HEK293 (cell line): ENCODE measurements at regions not wholly inside any gene's neighbourhood (a gene's known extent, or its start where the extent isn't known, plus 50 kb on each side); places are given as distances from the start of the nearest gene placed in this dataset.

Source experiments
- CTCF ChIA-PET: fragments of 350-600 bp; formaldehyde crosslinking; extraction: SDS; loops from one replicate; lab custom pipeline; 2021; ENCODE audit warnings: antibody characterized with exemption; lab: Yijun Ruan, JAX
- POLR2A ChIA-PET: fragments of 300-600 bp; formaldehyde crosslinking; extraction: SDS; loops from one replicate; lab custom pipeline; 2020; ENCODE audit warnings: antibody characterized with exemption, inconsistent platforms; lab: Yijun Ruan, JAX
- H3K27ac ChIP-seq: fragments of 200-500 bp; sonication (Bioruptor generic); 2 replicates; pipeline ENCODE4 v1.5.1; 2014; ENCODE audit warnings: low read depth, low read length, control low read depth, inconsistent platforms; ENCODE audit errors: extremely low read depth
- H3K36me3 ChIP-seq, 2 experiments: fragments of 200-500 bp in 1 of 2; sonication (Bioruptor generic) in 1 of 2; 1 replicate in 1 of 2; 2 replicates in 1 of 2; pipeline ENCODE4 v1.5.1; 2014 to 2017; ENCODE audit warnings: inconsistent platforms in 2 of 2, low read length in 2 of 2; ENCODE audit not compliant: control insufficient read depth in 2 of 2, insufficient read depth in 1 of 2
- H3K4me1 ChIP-seq: fragments of 200-500 bp; sonication (Bioruptor generic); 2 replicates; pipeline ENCODE4 v1.5.1; 2014; ENCODE audit warnings: mild to moderate bottlenecking, low read length, inconsistent platforms; ENCODE audit not compliant: control insufficient read depth, insufficient read depth
- H3K4me3 ChIP-seq: 2 replicates; pipeline ENCODE4 v1.5.1; 2011; ENCODE audit warnings: low read depth, mild to moderate bottlenecking, control low read depth, low read length, moderate library complexity
- H3K9me3 ChIP-seq: fragments of 200-500 bp; sonication (Bioruptor generic); 2 replicates; pipeline ENCODE4 v1.5.1; 2014; ENCODE audit warnings: low read depth, low read length, inconsistent platforms; ENCODE audit not compliant: control insufficient read depth, insufficient read depth
- BCL11A ChIP-seq: fragments of 450-650 bp; formaldehyde crosslinking; IDR thresholded peaks from 2 replicates; pipeline ENCODE4 v1.5.1; 2016; ENCODE audit warnings: low read depth, missing biosample characterization, missing genetic modification characterization
- EGR2 ChIP-seq: fragments of 450-650 bp; formaldehyde crosslinking; IDR thresholded peaks from 2 replicates; pipeline ENCODE4 v1.5.1; 2016; ENCODE audit warnings: low read depth, missing biosample characterization, missing genetic modification characterization
- GLIS2 ChIP-seq: fragments of 450-650 bp; formaldehyde crosslinking; IDR thresholded peaks from 2 replicates; pipeline ENCODE4 v1.5.1; 2016; ENCODE audit warnings: missing biosample characterization, missing genetic modification characterization
- HOXC10 ChIP-seq: sonication (generic); formaldehyde crosslinking; IDR thresholded peaks from 2 replicates; pipeline ENCODE4 v1.8.1; 2023; ENCODE audit warnings: mild to moderate bottlenecking, missing genetic modification reagents
- KLF1 ChIP-seq: fragments of 450-650 bp; formaldehyde crosslinking; IDR thresholded peaks from 2 replicates; pipeline ENCODE4 v1.5.1; 2016; ENCODE audit warnings: missing biosample characterization, missing genetic modification characterization
- KLF7 ChIP-seq: fragments of 450-650 bp; formaldehyde crosslinking; IDR thresholded peaks from 2 replicates; pipeline ENCODE4 v1.5.1; 2016; ENCODE audit warnings: missing biosample characterization, missing genetic modification characterization, borderline replicate concordance
- REPIN1 ChIP-seq: fragments of 450-650 bp; formaldehyde crosslinking; IDR thresholded peaks from 2 replicates; pipeline ENCODE4 v1.5.1; 2017; ENCODE audit warnings: missing biosample characterization, missing genetic modification characterization, low read depth
- ZFP3 ChIP-seq: fragments of 450-650 bp; formaldehyde crosslinking; IDR thresholded peaks from 2 replicates; pipeline ENCODE4 v1.5.1; 2016; ENCODE audit warnings: low read depth, missing biosample characterization, missing genetic modification characterization
- ZNF19 ChIP-seq: fragments of 450-650 bp; formaldehyde crosslinking; IDR thresholded peaks from 2 replicates; pipeline ENCODE4; 2016; ENCODE audit warnings: missing biosample characterization, missing genetic modification characterization, low read depth
- ZNF214 ChIP-seq: fragments of 450-650 bp; formaldehyde crosslinking; IDR thresholded peaks from 2 replicates; pipeline ENCODE4 v1.5.1; 2017; ENCODE audit warnings: missing biosample characterization, mild to moderate bottlenecking, missing genetic modification characterization, borderline replicate concordance
- ZNF324 ChIP-seq: fragments of 450-650 bp; formaldehyde crosslinking; IDR thresholded peaks from 2 replicates; pipeline ENCODE4 v1.5.1; 2016; ENCODE audit warnings: missing biosample characterization, missing genetic modification characterization
- ZNF48 ChIP-seq: fragments of 450-650 bp; formaldehyde crosslinking; IDR thresholded peaks from 2 replicates; pipeline ENCODE4 v1.5.1; 2016; ENCODE audit warnings: missing biosample characterization, missing genetic modification characterization
- ZNF529 ChIP-seq: fragments of 450-650 bp; formaldehyde crosslinking; IDR thresholded peaks from 2 replicates; pipeline ENCODE4 v1.5.1; 2017; ENCODE audit warnings: missing genetic modification characterization, missing biosample characterization; ENCODE audit not compliant: insufficient replicate concordance
- ZNF561 ChIP-seq: fragments of 450-650 bp; IDR thresholded peaks from 2 replicates; pipeline ENCODE4 v1.5.1; 2018; ENCODE audit warnings: missing biosample characterization, missing genetic modification characterization, borderline replicate concordance
- ZNF629 ChIP-seq: fragments of 450-650 bp; formaldehyde crosslinking; IDR thresholded peaks from 2 replicates; pipeline ENCODE4 v1.5.1; 2017; ENCODE audit warnings: missing biosample characterization, missing genetic modification characterization
- ZNF664 ChIP-seq: fragments of 450-650 bp; formaldehyde crosslinking; IDR thresholded peaks from 2 replicates; pipeline ENCODE4 v1.5.1; 2016; ENCODE audit warnings: missing biosample characterization, missing genetic modification characterization
- ZSCAN23 ChIP-seq: fragments of 450-650 bp; formaldehyde crosslinking; IDR thresholded peaks from 2 replicates; pipeline ENCODE4 v1.5.1; 2016; ENCODE audit warnings: missing biosample characterization, missing genetic modification characterization
- ZXDB ChIP-seq: fragments of 450-650 bp; formaldehyde crosslinking; IDR thresholded peaks from 2 replicates; pipeline ENCODE4 v1.5.1; 2016; ENCODE audit warnings: missing biosample characterization, missing genetic modification characterization
- TF ChIP-seq, protein P1 (sequence below): fragments of 450-650 bp; formaldehyde crosslinking; IDR thresholded peaks from 2 replicates; pipeline ENCODE4 v1.5.1; 2016; ENCODE audit warnings: missing biosample characterization, missing genetic modification characterization
- TF ChIP-seq, protein P2 (sequence below): fragments of 450-650 bp; formaldehyde crosslinking; IDR thresholded peaks from 2 replicates; pipeline ENCODE4 v1.5.1; 2017; ENCODE audit warnings: missing biosample characterization, mild to moderate bottlenecking, missing genetic modification characterization, moderate library complexity
- TF ChIP-seq, protein P3 (sequence below): fragments of 450-650 bp; formaldehyde crosslinking; IDR thresholded peaks from 2 replicates; pipeline ENCODE4 v1.5.1; 2016; ENCODE audit warnings: missing biosample characterization, missing genetic modification characterization
- TF ChIP-seq, protein P4 (sequence below): fragments of 450-650 bp; formaldehyde crosslinking; IDR thresholded peaks from 2 replicates; pipeline ENCODE4 v1.5.1; 2016; ENCODE audit warnings: missing biosample characterization, missing genetic modification characterization
- TF ChIP-seq, protein P5 (sequence below): fragments of 450-650 bp; formaldehyde crosslinking; IDR thresholded peaks from 2 replicates; pipeline ENCODE4 v1.5.1; 2017; ENCODE audit warnings: missing biosample characterization, missing genetic modification characterization

- no peaks in the 10 kb centered on the region for H3K4me1 ChIP-seq
- CTCF ChIA-PET: interaction anchor here (1.0 kb wide), 1 partner anchor 10 kb away, joined by 4 read pairs; no protein-coding TSS in a partner anchor
- TF ChIP-seq KLF1 (tag by site-specific recombination) (no peak), ZNF561 (tag by site-specific recombination) (no peak), KLF7 (tag by site-specific recombination) (no peak), ZNF48 (tag by site-specific recombination) (no peak), BCL11A (tag by site-specific recombination) (no peak)
- TF ChIP-seq, all 188 proteins: peak for 0
- Histone ChIP-seq H3K36me3 (no peaks in the 10 kb centered on the region), H3K9me3 (no peaks in the 10 kb centered on the region), H3K27ac (no peak overlapping the region), H3K4me3 (no peak overlapping the region)
- POLR2A ChIA-PET: no interaction called here
Measured at GRCh38 chr3:106170636-106171035, 301.8 kb upstream of the CBLB start.

- H3K36me3 ChIP-seq: no peaks in the 10 kb centered on the region
- H3K27ac ChIP-seq: no peak overlapping the region
- no peak overlapping the region for H3K4me3 ChIP-seq
- ChIA-PET POLR2A (no interaction called here), CTCF (interaction anchor here (0.6 kb wide), 1 partner anchor 15 kb away, joined by 5 read pairs; no protein-coding TSS in a partner anchor)
- no peak for TF ChIP-seq ZNF214
- TF ChIP-seq ZSCAN23 (tag by site-specific recombination): no peak
- no peak for TF ChIP-seq ZNF324 (tag by site-specific recombination)
- TF ChIP-seq HOXC10: no peak
- no peak for TF ChIP-seq ZNF629 (tag by site-specific recombination)
- no peak for TF ChIP-seq ZNF664
- TF ChIP-seq ZNF529 (tag by site-specific recombination): no peak
- no peak for TF ChIP-seq GLIS2 (tag by site-specific recombination)
- TF ChIP-seq EGR2: no peak
- TF ChIP-seq ZXDB: no peak
- TF ChIP-seq, protein P1, sequence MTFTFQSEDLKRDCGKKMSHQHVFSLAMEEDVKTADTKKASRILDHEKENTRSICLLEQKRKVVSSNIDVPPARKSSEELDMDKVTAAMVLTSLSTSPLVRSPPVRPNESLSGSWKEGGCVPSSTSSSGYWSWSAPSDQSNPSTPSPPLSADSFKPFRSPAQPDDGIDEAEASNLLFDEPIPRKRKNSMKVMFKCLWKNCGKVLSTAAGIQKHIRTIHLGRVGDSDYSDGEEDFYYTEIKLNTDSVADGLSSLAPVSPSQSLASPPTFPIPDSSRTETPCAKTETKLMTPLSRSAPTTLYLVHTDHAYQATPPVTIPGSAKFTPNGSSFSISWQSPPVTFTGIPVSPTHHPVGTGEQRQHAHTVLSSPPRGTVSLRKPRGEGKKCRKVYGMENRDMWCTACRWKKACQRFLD (tag by site-specific recombination): no peak
- H3K4me1 ChIP-seq: no peaks in the 10 kb centered on the region
- no peaks in the 10 kb centered on the region for H3K9me3 ChIP-seq
Measured at GRCh38 chr3:106172101-106172500, 303.3 kb upstream of the CBLB start.

DNA sequence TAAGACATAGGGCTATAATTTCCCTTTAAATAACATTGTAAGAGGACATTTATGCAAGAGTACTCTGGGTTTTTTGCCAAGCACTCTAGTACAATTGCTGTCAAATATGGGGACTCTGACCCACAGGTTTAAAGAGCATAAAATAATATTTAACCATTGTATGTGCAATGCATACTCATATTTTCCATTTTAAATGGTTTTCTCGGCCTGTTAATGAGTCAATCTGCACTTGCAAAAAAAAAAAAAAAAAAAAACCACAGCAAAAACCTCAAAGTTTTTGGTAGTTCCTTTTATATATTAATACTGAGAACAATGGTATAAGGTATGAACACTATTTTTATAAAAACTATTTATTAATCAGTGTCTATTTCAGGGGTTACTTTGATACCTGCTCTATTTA, 304.0 kb upstream of the CBLB start:
- no peaks in the 10 kb centered on the region for H3K4me1 ChIP-seq
- H3K9me3 ChIP-seq: no peaks in the 10 kb centered on the region
- no peak overlapping the region for H3K27ac ChIP-seq
- no peaks in the 10 kb centered on the region for H3K36me3 ChIP-seq
- ChIA-PET CTCF (interaction anchor here (0.7 kb wide), 1 partner anchor 523 kb away, joined by 3 read pairs; no protein-coding TSS in a partner anchor), POLR2A (no interaction called here)
- no peak overlapping the region for H3K4me3 ChIP-seq
- TF ChIP-seq, protein P2, sequence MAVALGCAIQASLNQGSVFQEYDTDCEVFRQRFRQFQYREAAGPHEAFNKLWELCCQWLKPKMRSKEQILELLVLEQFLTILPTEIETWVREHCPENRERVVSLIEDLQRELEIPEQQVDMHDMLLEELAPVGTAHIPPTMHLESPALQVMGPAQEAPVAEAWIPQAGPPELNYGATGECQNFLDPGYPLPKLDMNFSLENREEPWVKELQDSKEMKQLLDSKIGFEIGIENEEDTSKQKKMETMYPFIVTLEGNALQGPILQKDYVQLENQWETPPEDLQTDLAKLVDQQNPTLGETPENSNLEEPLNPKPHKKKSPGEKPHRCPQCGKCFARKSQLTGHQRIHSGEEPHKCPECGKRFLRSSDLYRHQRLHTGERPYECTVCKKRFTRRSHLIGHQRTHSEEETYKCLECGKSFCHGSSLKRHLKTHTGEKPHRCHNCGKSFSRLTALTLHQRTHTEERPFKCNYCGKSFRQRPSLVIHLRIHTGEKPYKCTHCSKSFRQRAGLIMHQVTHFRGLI (tag by site-specific recombination): no peak
- TF ChIP-seq REPIN1 (tag by site-specific recombination) (no peak), ZFP3 (tag by site-specific recombination) (no peak), ZNF19 (tag by site-specific recombination) (no peak)
- TF ChIP-seq, protein P3, sequence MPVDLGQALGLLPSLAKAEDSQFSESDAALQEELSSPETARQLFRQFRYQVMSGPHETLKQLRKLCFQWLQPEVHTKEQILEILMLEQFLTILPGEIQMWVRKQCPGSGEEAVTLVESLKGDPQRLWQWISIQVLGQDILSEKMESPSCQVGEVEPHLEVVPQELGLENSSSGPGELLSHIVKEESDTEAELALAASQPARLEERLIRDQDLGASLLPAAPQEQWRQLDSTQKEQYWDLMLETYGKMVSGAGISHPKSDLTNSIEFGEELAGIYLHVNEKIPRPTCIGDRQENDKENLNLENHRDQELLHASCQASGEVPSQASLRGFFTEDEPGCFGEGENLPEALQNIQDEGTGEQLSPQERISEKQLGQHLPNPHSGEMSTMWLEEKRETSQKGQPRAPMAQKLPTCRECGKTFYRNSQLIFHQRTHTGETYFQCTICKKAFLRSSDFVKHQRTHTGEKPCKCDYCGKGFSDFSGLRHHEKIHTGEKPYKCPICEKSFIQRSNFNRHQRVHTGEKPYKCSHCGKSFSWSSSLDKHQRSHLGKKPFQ: no peak
- TF ChIP-seq, protein P4, sequence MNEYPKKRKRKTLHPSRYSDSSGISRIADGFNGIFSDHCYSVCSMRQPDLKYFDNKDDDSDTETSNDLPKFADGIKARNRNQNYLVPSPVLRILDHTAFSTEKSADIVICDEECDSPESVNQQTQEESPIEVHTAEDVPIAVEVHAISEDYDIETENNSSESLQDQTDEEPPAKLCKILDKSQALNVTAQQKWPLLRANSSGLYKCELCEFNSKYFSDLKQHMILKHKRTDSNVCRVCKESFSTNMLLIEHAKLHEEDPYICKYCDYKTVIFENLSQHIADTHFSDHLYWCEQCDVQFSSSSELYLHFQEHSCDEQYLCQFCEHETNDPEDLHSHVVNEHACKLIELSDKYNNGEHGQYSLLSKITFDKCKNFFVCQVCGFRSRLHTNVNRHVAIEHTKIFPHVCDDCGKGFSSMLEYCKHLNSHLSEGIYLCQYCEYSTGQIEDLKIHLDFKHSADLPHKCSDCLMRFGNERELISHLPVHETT: no peak
- TF ChIP-seq, protein P1 (tag by site-specific recombination): no peak
- TF ChIP-seq, protein P5, sequence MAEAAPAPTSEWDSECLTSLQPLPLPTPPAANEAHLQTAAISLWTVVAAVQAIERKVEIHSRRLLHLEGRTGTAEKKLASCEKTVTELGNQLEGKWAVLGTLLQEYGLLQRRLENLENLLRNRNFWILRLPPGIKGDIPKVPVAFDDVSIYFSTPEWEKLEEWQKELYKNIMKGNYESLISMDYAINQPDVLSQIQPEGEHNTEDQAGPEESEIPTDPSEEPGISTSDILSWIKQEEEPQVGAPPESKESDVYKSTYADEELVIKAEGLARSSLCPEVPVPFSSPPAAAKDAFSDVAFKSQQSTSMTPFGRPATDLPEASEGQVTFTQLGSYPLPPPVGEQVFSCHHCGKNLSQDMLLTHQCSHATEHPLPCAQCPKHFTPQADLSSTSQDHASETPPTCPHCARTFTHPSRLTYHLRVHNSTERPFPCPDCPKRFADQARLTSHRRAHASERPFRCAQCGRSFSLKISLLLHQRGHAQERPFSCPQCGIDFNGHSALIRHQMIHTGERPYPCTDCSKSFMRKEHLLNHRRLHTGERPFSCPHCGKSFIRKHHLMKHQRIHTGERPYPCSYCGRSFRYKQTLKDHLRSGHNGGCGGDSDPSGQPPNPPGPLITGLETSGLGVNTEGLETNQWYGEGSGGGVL (tag by site-specific recombination): no peak
